ENCODE measurements at regions not wholly inside any gene's neighbourhood (a gene's known extent, or its start where the extent isn't known, plus 50 kb on each side); places are given as distances from the start of the nearest gene placed in this dataset.

- H3K9me3 Mint-ChIP-seq: peaks cover 0 to 4% (median 0%) of the 10 kb centered on the region in 7 donors
- no peak overlapping the region for H3K27ac Mint-ChIP-seq
- ATAC-seq (ENCODE audit: low read depth in 2 of 2): no peak
- H3K36me3 Mint-ChIP-seq: no peaks in the 10 kb centered on the region
- H3K27me3 Mint-ChIP-seq: peaks cover 7 to 17% (median 14%) of the 10 kb centered on the region in 3 donors
- no peaks in the 10 kb centered on the region for H3K4me1 Mint-ChIP-seq
- DNase-seq: no peak
- no peak overlapping the region for H3K4me3 Mint-ChIP-seq
These were observed 147.0 kb upstream of the B3GAT1 start for GRCh38 chr11:134558916-134559601.

GRCh38 chr11:134558258-134558835 lies 146.3 kb upstream of the B3GAT1 start:
- H3K36me3 Mint-ChIP-seq: no peaks in the 10 kb centered on the region
- no peak overlapping the region for H3K27ac Mint-ChIP-seq
- DNase-seq (no peak), ATAC-seq (ENCODE audit: low read depth in 2 of 2) (no peak)
- H3K4me1 Mint-ChIP-seq: no peaks in the 10 kb centered on the region
- no peak overlapping the region for H3K4me3 Mint-ChIP-seq
- peaks cover 7 to 17% (median 14%) of the 10 kb centered on the region in 3 donors for H3K27me3 Mint-ChIP-seq
- peaks cover 0 to 4% (median 0%) of the 10 kb centered on the region in 7 donors for H3K9me3 Mint-ChIP-seq

GRCh38 chr11:134557571-134558257 lies 145.7 kb upstream of the B3GAT1 start:
- Mint-ChIP-seq H3K27ac (no peak overlapping the region), H3K36me3 (no peaks in the 10 kb centered on the region), H3K4me1 (no peaks in the 10 kb centered on the region), H3K4me3 (no peak overlapping the region), H3K9me3 (peaks cover 0 to 4% (median 0%) of the 10 kb centered on the region in 7 donors), H3K27me3 (peaks cover 7 to 17% (median 14%) of the 10 kb centered on the region in 3 donors)
- ATAC-seq (ENCODE audit: low read depth in 2 of 2) (no peak), DNase-seq (no peak)

GRCh38 chr11:134556186-134556585 lies 144.1 kb upstream of the B3GAT1 start:
- no peak overlapping the region for H3K27ac Mint-ChIP-seq

GRCh38 chr11:134555510-134555909 lies 143.5 kb upstream of the B3GAT1 start:
- no peak overlapping the region for H3K4me3 Mint-ChIP-seq
- H3K27ac Mint-ChIP-seq: no peak overlapping the region

More at GRCh38 chr11:134556186-134556585, 144.1 kb upstream of the B3GAT1 start:
- H3K36me3 Mint-ChIP-seq: no peaks in the 10 kb centered on the region
- H3K4me3 Mint-ChIP-seq: no peak overlapping the region
- no peaks in the 10 kb centered on the region for H3K4me1 Mint-ChIP-seq
- peaks cover 0 to 6% (median 0%) of the 10 kb centered on the region in 7 donors for H3K9me3 Mint-ChIP-seq
- DNase-seq (no peak), ATAC-seq (ENCODE audit: low read depth in 2 of 2) (no peak)
- peaks cover 7 to 17% (median 14%) of the 10 kb centered on the region in 3 donors for H3K27me3 Mint-ChIP-seq

GRCh38 chr11:134554861-134555260 lies 142.8 kb upstream of the B3GAT1 start:
- Mint-ChIP-seq H3K4me3 (no peak overlapping the region), H3K4me1 (no peaks in the 10 kb centered on the region), H3K27ac (no peak overlapping the region), H3K9me3 (peaks cover 0 to 7% (median 4%) of the 10 kb centered on the region in 7 donors), H3K27me3 (peaks cover 7 to 17% (median 14%) of the 10 kb centered on the region in 3 donors), H3K36me3 (no peaks in the 10 kb centered on the region)
- DNase-seq (no peak), ATAC-seq (ENCODE audit: low read depth in 2 of 2) (no peak)

More at GRCh38 chr11:134555510-134555909, 143.5 kb upstream of the B3GAT1 start:
- ATAC-seq (ENCODE audit: low read depth in 2 of 2) (no peak), DNase-seq (no peak)
- H3K36me3 Mint-ChIP-seq: no peaks in the 10 kb centered on the region
- no peaks in the 10 kb centered on the region for H3K4me1 Mint-ChIP-seq
- peaks cover 7 to 17% (median 14%) of the 10 kb centered on the region in 3 donors for H3K27me3 Mint-ChIP-seq
- peaks cover 0 to 6% (median 4%) of the 10 kb centered on the region in 7 donors for H3K9me3 Mint-ChIP-seq

- H3K27ac Mint-ChIP-seq: no peak overlapping the region
- H3K27me3 Mint-ChIP-seq: peaks cover 7 to 17% (median 14%) of the 10 kb centered on the region in 3 donors
- H3K36me3 Mint-ChIP-seq: no peaks in the 10 kb centered on the region
- H3K9me3 Mint-ChIP-seq: peaks cover 0 to 9% (median 4%) of the 10 kb centered on the region in 7 donors
- no peak for ATAC-seq (ENCODE audit: low read depth in 2 of 2)
- no peaks in the 10 kb centered on the region for H3K4me1 Mint-ChIP-seq
- no peak overlapping the region for H3K4me3 Mint-ChIP-seq
- DNase-seq: no peak
These were observed 142.1 kb upstream of the B3GAT1 start for GRCh38 chr11:134554106-134554505.

- Mint-ChIP-seq H3K4me1 (no peaks in the 10 kb centered on the region), H3K9me3 (peaks cover 0 to 14% (median 6%) of the 10 kb centered on the region in 7 donors), H3K27me3 (peaks cover 6 to 9% (median 7%) of the 10 kb centered on the region in 3 donors), H3K36me3 (no peaks in the 10 kb centered on the region), H3K4me3 (no peak overlapping the region), H3K27ac (no peak overlapping the region)
- no peak for ATAC-seq (ENCODE audit: low read depth in 2 of 2)
- no peak for DNase-seq
These were observed 140.7 kb upstream of the B3GAT1 start for GRCh38 chr11:134552749-134553148.

- H3K27ac Mint-ChIP-seq: no peak overlapping the region
- no peak for DNase-seq
- H3K9me3 Mint-ChIP-seq: peaks cover 0 to 10% (median 4%) of the 10 kb centered on the region in 7 donors
- no peaks in the 10 kb centered on the region for H3K4me1 Mint-ChIP-seq
- H3K4me3 Mint-ChIP-seq: no peak overlapping the region
- ATAC-seq (ENCODE audit: low read depth in 2 of 2): no peak
- H3K27me3 Mint-ChIP-seq: peaks cover 0 to 4% (median 0%) of the 10 kb centered on the region in 3 donors
- no peaks in the 10 kb centered on the region for H3K36me3 Mint-ChIP-seq
These were observed 133.5 kb upstream of the B3GAT1 start for GRCh38 chr11:134545521-134545920.

- H3K4me3 Mint-ChIP-seq: no peak overlapping the region
- DNase-seq (no peak), ATAC-seq (ENCODE audit: low read depth in 2 of 2) (no peak)
- H3K4me1 Mint-ChIP-seq: no peaks in the 10 kb centered on the region
- H3K27ac Mint-ChIP-seq: no peak overlapping the region
- peaks cover 0 to 10% (median 2%) of the 10 kb centered on the region in 7 donors for H3K9me3 Mint-ChIP-seq
- H3K36me3 Mint-ChIP-seq: no peaks in the 10 kb centered on the region
- H3K27me3 Mint-ChIP-seq: peaks cover 2 to 10% (median 7%) of the 10 kb centered on the region in 3 donors
These were observed 132.2 kb upstream of the B3GAT1 start for GRCh38 chr11:134544095-134544815.

- DNase-seq (no peak), ATAC-seq (ENCODE audit: low read depth in 2 of 2) (no peak)
- H3K9me3 Mint-ChIP-seq: peaks cover 0 to 9% (median under 1%) of the 10 kb centered on the region in 7 donors
- H3K4me3 Mint-ChIP-seq: no peak overlapping the region
- no peak overlapping the region for H3K27ac Mint-ChIP-seq
- no peaks in the 10 kb centered on the region for H3K4me1 Mint-ChIP-seq
- H3K36me3 Mint-ChIP-seq: no peaks in the 10 kb centered on the region
- peaks cover 5 to 13% (median 10%) of the 10 kb centered on the region in 3 donors for H3K27me3 Mint-ChIP-seq
These were observed 131.6 kb upstream of the B3GAT1 start for GRCh38 chr11:134543645-134544044.

GRCh38 chr11:134543241-134543640 lies 131.2 kb upstream of the B3GAT1 start:
- Mint-ChIP-seq H3K27me3 (peaks cover 9 to 17% (median 10%) of the 10 kb centered on the region in 3 donors), H3K9me3 (peaks cover 0 to 6% (median 0%) of the 10 kb centered on the region in 7 donors), H3K4me3 (no peak overlapping the region), H3K27ac (no peak overlapping the region), H3K4me1 (no peaks in the 10 kb centered on the region), H3K36me3 (no peaks in the 10 kb centered on the region)
- no peak for ATAC-seq (ENCODE audit: low read depth in 2 of 2)
- DNase-seq: no peak
